ENCODE measurements at regions not wholly inside any gene's neighbourhood (a gene's known extent, or its start where the extent isn't known, plus 50 kb on each side); places are given as distances from the start of the nearest gene placed in this dataset.

GRCh38 chr3:189513281-189514117 is 117.7 kb upstream of the TP63 start (continued):
- TF ChIP-seq ZNF462 (CRISPR knock-in tag; IDR thresholded peaks at IDR 0.05) = no peak
- no peak for TF ChIP-seq NANOG (IDR thresholded peaks at IDR 0.05; ENCODE audit: borderline replicate concordance)
- TF ChIP-seq STAT1 (IDR thresholded peaks at IDR 0.05; ENCODE audit: unreplicated experiment) = no peak
- no peak for TF ChIP-seq EZH2phosphoT487 (IDR thresholded peaks at IDR 0.05; ENCODE audit: unreplicated experiment)
- no peak for TF ChIP-seq REST (IDR thresholded peaks at IDR 0.05; ENCODE audit: unreplicated experiment)
- TF ChIP-seq EZH2 (IDR thresholded peaks at IDR 0.05; ENCODE audit: low read depth, unreplicated experiment) = no peak
- no peak for TF ChIP-seq POLR2AphosphoS5 (IDR thresholded peaks at IDR 0.05; ENCODE audit: low read depth)
- no peak for TF ChIP-seq ZNF331 (CRISPR knock-in tag; IDR thresholded peaks at IDR 0.05; ENCODE audit: low read depth)
